ENCODE measurements at regions not wholly inside any gene's neighbourhood (a gene's known extent, or its start where the extent isn't known, plus 50 kb on each side); places are given as distances from the start of the nearest gene placed in this dataset.

DNA sequence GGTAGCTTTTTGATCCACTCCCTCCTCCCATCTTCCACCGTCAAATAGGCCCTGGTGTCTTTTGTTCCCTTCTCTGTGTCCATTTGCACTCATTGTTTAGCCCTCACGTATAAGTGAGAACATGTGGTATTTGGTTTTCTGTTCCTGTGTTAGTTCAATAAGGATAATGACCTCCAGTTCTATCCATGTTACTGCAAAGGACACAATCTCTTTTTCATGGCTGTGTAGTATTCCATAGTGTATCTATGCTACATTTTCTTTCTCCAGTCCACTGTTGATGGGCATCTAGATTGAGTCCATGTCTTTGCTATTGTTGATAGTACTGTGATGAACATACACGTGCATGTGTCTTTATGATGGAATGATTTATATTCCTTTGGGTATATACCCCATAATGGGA is 136.0 kb upstream of the USP29 start:
- intact Hi-C loops (cut with DNase I; ENCODE audit: low total_unique reads) = no loop called here
- no peaks in the 10 kb centered on the region for H3K4me1 ChIP-seq
- no peak overlapping the region for H3K4me3 ChIP-seq
- H3K36me3 ChIP-seq = no peaks in the 10 kb centered on the region
- no peak for DNase-seq (ENCODE audit: low spot score in 2 of 2)
- TF ChIP-seq POLR2A (IDR thresholded peaks at IDR 0.05) (no peak), POLR2AphosphoS5 (IDR thresholded peaks at IDR 0.05) (no peak)
- TF ChIP-seq, protein P1, sequence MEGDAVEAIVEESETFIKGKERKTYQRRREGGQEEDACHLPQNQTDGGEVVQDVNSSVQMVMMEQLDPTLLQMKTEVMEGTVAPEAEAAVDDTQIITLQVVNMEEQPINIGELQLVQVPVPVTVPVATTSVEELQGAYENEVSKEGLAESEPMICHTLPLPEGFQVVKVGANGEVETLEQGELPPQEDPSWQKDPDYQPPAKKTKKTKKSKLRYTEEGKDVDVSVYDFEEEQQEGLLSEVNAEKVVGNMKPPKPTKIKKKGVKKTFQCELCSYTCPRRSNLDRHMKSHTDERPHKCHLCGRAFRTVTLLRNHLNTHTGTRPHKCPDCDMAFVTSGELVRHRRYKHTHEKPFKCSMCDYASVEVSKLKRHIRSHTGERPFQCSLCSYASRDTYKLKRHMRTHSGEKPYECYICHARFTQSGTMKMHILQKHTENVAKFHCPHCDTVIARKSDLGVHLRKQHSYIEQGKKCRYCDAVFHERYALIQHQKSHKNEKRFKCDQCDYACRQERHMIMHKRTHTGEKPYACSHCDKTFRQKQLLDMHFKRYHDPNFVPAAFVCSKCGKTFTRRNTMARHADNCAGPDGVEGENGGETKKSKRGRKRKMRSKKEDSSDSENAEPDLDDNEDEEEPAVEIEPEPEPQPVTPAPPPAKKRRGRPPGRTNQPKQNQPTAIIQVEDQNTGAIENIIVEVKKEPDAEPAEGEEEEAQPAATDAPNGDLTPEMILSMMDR (IDR thresholded peaks at IDR 0.05) = no peak
- H3K27me3 ChIP-seq = peaks cover 0 to 4% of the 10 kb centered on the region in 2 donors
- H3K9me3 ChIP-seq = peaks cover 11 to 51% of the 10 kb centered on the region in 2 donors
- H3K27ac ChIP-seq = no peak overlapping the region

DNA sequence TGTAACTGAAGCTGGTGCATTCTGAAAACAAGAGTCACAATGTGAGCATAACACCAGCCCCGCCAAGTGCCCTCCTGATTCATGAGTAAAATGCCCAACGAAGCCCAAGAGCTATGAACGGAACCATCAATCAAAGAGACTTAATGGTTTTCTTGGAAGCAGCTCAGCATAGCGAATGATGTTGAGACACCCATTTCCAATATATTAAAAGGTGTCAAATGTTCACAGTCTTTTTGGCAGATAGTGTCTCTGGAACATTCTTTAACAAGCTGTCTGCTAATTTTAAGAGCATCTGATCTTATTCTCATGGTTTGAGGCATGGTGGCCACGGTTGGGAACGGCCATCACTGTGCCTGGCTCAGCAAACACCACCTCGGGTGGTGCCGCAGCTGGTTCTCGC is 133.4 kb upstream of the USP29 start:
- DNase-seq (ENCODE audit: low spot score in 2 of 2) = no peak
- Histone ChIP-seq H3K4me3 (no peak overlapping the region), H3K27me3 (peaks cover 0 to 4% of the 10 kb centered on the region in 2 donors), H3K27ac (no peak overlapping the region), H3K4me1 (no peaks in the 10 kb centered on the region), H3K9me3 (peaks cover 11 to 54% of the 10 kb centered on the region in 2 donors), H3K36me3 (no peaks in the 10 kb centered on the region)
- TF ChIP-seq POLR2A (IDR thresholded peaks at IDR 0.05) = no peak
- no peak for TF ChIP-seq POLR2AphosphoS5 (IDR thresholded peaks at IDR 0.05)
- TF ChIP-seq, protein P1 (IDR thresholded peaks at IDR 0.05) = no peak
- intact Hi-C loops (cut with DNase I; ENCODE audit: low total_unique reads) = no loop called here

DNA sequence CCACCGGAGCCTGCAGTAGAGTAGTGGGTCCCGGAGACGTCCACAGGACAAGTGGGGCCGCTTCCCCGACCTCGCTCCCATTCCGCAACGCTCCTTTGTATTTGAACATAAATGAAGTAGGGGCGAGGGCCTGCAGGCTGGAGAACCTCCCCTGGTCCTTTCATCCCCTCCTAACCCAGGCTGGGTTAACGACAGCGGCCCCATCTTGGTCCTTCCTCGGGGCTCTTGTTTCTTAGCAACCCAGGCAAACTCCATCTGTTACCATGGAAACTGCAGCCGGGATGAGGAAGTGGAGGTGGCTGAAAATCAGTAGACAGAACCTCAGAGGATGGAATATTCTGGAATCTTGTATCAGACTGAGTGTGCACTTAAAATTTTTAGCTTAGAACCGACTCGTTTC is 132.6 kb upstream of the USP29 start:
- Histone ChIP-seq H3K4me3 (no peak overlapping the region), H3K27me3 (peaks cover 0 to 4% of the 10 kb centered on the region in 2 donors), H3K36me3 (no peaks in the 10 kb centered on the region), H3K9me3 (peaks cover 8 to 50% of the 10 kb centered on the region in 2 donors), H3K27ac (no peak overlapping the region), H3K4me1 (no peaks in the 10 kb centered on the region)
- TF ChIP-seq POLR2AphosphoS5 (IDR thresholded peaks at IDR 0.05) = no peak
- no peak for DNase-seq (ENCODE audit: low spot score in 2 of 2)
- intact Hi-C loops (cut with DNase I; ENCODE audit: low total_unique reads) = no loop called here

DNA sequence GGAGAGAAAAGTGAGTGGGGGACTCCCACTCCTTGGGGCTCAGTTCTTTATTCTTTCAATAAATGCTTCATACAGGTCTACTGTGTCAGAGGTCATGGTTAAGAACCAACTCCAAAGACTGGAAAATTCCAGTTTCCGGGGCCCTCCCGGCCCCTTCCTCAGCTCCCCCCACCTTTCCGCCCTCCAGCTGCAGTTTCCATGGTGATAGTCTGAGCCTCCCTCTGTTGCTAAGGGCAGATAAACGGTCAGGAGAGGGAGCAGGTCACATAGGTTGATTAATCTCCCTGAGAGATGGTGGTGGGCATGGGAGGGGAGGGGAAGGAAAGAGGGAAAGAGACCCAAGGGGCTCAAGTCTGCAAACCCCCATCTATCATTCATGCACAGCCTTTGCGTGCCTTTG is 131.5 kb upstream of the USP29 start:
- Histone ChIP-seq H3K27ac (no peak overlapping the region), H3K27me3 (peaks cover 0 to 4% of the 10 kb centered on the region in 2 donors), H3K36me3 (no peaks in the 10 kb centered on the region), H3K4me1 (no peaks in the 10 kb centered on the region), H3K9me3 (peaks cover 8 to 40% of the 10 kb centered on the region in 2 donors), H3K4me3 (no peak overlapping the region)
- DNase-seq (ENCODE audit: low spot score in 2 of 2) = no peak
- intact Hi-C loops (cut with DNase I; ENCODE audit: low total_unique reads) = no loop called here
- TF ChIP-seq POLR2A (IDR thresholded peaks at IDR 0.05) = no peak
- TF ChIP-seq, protein P1 (IDR thresholded peaks at IDR 0.05) = no peak
- no peak for TF ChIP-seq POLR2AphosphoS5 (IDR thresholded peaks at IDR 0.05)

DNA sequence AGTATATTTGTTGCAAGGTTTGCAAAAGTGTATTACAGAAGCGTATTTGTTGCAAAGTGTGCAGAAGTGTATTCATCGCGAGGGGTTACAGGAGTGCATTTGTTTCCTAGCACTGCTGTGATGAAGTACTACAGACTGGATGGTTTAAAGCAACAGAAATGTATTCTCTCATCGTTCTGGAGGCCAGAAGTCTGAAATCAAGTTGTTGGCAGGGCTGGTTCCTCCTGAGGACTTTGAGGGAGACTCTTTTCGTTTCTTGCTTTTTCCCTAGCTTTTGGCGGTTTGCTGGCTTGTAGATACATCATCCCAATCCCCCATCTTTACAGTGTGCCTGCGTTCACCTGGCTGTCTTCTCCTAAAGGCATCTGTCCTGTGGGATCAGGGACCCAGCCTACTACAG is 127.9 kb upstream of the USP29 start:
- peaks cover 0 to 4% of the 10 kb centered on the region in 2 donors for H3K27me3 ChIP-seq
- intact Hi-C loops (cut with DNase I; ENCODE audit: low total_unique reads) = no loop called here
- no peak for DNase-seq (ENCODE audit: low spot score in 2 of 2)
- H3K4me3 ChIP-seq = no peak overlapping the region
- H3K36me3 ChIP-seq = no peaks in the 10 kb centered on the region
- peaks cover 0 to 20% of the 10 kb centered on the region in 2 donors for H3K9me3 ChIP-seq
- TF ChIP-seq POLR2AphosphoS5 (IDR thresholded peaks at IDR 0.05) (no peak), POLR2A (IDR thresholded peaks at IDR 0.05) (no peak)
- TF ChIP-seq, protein P1 (IDR thresholded peaks at IDR 0.05) = no peak
- H3K27ac ChIP-seq = no peak overlapping the region
- no peaks in the 10 kb centered on the region for H3K4me1 ChIP-seq

DNA sequence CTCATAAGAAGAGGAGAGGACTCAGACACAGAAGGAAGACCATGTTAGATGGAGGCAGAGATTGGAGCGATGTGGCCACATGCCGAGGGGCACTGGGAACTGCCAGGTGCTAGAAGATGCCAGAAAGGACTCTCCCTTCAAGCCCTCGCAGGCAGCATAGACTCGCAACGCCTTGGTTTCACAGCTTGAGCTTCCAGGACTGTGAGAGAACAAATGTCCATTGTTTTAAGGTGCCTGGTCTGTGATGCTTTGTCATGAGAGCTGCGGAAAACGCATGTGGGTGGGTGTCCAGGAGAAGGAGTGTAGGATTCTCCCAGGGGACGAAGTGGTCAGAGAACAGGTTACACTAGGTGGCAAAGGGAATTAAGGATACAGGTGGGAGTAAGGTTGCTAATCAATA is 125.9 kb upstream of the USP29 start:
- Histone ChIP-seq H3K27me3 (no peaks in the 10 kb centered on the region), H3K36me3 (no peaks in the 10 kb centered on the region), H3K27ac (no peak overlapping the region), H3K4me1 (no peaks in the 10 kb centered on the region), H3K9me3 (peaks cover 0 to 12% of the 10 kb centered on the region in 2 donors), H3K4me3 (no peak overlapping the region)
- no peak for DNase-seq (ENCODE audit: low spot score in 2 of 2)
- TF ChIP-seq POLR2AphosphoS5 (IDR thresholded peaks at IDR 0.05) = no peak
- TF ChIP-seq POLR2A (IDR thresholded peaks at IDR 0.05) = no peak
- TF ChIP-seq, protein P1 (IDR thresholded peaks at IDR 0.05) = no peak
- intact Hi-C loops (cut with DNase I; ENCODE audit: low total_unique reads) = no loop called here

Data from breast epithelium (tissue), 4 donors.